LHCN-M2 (cell line): ENCODE measurements at regions not wholly inside any gene's neighbourhood (a gene's known extent, or its start where the extent isn't known, plus 50 kb on each side); places are given as distances from the start of the nearest gene placed in this dataset.

ENCODE experiments used
- DNase-seq: peaks from one replicate; pipeline ENCODE4 v3.0.0-alpha.2; 2012; ENCODE audit warnings: low read depth

DNA sequence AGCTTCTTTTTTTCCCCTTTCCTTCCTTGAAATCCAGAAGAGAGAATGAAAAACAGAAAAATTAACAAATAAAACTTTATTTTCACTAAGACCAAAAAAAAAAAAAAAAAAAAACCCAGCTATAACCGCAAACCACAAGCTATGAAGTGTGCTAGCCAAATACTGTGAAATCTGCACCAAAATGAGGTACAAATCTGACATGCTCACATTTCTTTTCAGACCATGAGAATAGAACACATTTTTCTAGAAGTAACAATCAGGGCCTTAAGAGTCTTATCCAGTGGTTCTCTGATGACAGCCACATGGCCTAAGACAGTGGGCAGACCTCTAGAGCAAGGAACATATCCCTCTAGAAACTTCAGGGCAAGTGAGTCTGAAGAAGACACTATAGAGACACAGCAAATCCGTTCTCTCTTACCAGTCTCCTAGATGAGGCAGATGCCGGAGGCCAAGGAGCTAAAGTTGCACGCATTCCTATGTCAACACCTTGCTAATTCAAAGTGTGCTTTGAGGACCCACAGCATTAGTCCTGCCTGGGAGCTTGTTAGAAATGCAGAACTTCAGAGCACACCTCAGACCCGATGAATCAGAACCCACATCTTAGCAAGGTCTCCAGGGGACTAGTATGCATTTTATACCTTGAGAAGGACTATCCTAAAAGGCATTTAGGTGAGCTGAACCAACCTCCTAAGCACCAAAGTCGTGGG lies 317.1 kb downstream of the MYCN start:
- DNase-seq = peak; percentile 53

DNA sequence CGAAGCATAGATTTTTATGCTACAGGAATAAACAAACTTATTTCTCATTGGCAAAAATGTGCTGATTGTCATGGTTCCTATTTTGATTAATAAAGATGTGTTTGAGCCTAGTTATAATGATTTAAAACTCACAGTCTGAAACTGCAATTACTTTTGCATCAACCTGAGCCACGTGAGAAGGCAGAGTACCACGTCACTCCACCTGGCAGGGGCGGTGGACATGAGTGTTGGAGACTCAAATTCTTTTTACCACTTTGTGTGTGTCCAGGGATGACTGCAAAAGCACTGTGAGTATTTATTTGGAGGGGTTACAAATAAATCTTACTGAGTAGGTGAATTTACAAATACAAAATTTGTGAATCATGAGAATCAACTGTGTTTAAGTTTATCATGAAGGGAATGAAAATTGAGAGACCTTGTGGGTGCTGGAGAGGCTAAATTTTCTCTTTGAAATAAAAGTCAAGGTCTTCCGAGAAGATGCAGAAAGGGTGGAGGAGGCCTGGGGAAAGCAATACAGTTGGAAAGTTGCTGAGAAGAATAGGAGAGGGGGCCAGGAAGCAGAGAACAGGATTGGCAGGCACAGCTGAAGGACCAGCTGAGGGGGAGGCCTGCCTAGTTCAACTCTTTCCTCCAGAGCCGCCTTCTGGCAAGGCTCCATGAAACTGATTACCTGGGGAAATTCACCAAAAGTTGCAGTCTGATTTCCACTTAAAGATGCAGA lies 316.4 kb downstream of the MYCN start:
- peak; percentile 59 for DNase-seq

GRCh38 chr2:16255120-16255519 lies 314.8 kb downstream of the MYCN start:
- DNase-seq = no peak

DNA sequence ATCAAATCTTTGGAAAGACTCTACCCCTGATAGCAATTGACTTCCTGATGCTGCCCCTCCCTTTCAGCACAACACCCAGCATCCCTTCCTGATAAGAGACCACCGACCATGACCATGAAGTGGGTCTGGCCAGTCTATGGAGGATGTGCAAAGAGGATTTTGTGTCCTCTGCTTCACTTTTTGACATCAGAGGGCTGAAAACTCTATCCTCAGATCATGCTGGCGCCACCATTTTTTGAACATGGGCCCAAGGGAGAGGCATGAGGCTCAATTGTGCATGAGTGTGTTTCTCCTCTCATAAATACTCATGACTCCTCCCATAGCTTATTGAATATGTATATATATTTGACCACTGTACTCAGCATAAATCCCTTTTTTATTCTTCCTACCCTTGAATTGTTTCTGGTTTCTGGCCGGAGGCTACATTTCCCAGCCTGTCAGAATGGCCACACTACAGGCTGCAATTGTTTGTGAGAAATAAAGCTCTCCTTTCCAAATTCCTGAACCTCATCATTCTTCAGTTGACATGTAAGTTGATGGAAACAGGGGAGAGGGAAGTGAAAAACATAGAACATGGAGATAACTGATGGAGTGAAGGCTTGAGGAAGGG lies 314.1 kb downstream of the MYCN start:
- DNase-seq = no peak

DNA sequence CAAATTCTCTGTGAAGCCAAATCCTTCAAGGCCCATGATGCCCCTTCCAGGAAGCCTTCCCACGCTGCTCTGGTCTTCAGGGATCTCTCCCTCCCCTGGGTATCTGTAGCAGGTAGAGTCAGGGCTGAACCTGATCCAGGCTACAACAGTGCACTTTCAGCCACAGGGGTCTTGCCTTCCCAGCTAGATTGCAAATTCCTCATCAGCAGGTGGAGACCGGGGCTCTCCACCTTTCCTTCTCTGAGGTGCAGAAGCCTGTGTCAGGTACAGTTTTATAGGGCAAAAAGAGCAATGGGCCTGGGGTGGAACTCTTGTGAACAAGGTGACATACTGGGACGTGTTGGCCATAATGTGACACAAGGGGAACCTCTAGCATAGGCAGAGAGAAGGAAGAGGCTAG lies 312.9 kb downstream of the MYCN start:
- no peak for DNase-seq

GRCh38 chr2:16252891-16253290 lies 312.5 kb downstream of the MYCN start:
- DNase-seq = no peak

- no peak for DNase-seq
These were observed 311.9 kb downstream of the MYCN start for GRCh38 chr2:16252251-16252650.

DNA sequence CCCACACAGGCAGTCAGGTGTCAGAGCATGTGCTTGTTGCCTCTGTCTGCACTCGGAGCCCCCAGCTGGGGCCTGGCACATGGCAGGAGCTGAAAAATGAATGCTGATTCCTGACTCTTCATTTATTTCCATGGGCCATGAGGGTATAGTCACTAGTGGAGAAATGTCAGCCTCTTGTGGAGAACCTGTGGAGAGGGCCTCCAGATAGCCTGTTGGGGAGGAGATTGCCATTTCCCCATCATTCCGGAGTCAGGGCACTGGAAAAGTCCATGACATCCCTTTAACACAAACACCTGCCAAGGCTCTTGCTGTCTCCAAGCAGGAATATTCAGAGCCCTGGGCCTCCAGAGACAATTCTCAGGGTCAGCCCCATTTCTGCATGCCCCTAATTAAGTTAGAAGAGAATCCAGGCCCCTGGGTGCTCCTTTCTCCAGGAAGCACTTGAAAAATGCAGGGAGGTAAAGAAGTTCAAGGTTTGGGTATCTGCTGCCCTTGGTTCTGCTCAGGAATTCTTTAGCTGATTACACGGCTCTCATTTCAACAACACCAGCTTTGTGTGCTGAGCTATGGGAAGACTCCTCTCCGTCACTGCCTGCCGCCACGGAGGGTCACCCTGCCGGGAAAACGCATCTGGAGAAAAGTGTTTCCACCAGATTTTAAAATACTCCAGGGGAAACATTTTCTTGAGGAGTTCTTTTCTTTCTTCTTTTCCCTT lies 311.3 kb downstream of the MYCN start:
- no peak for DNase-seq

DNA sequence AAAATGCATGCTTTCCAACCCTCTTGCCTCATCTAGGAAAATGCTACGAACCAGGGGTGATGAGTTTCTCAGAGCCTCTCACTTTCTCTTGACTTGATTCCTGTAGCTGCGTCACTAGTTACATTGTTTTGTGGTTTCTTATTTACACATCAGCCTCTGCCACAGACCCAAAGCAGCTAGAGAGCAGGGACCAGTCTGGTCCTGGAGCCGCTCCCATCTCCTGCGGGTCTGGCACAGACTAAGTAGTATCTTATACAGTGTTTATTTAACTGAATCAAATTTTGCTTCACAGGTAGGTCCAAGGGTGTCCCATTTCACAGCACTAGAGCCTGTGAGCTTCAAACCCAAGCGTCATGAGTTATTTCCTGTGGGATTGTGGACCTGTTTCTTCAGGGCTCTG lies 310.5 kb downstream of the MYCN start:
- DNase-seq = no peak

- DNase-seq = no peak
These were observed 310.1 kb downstream of the MYCN start for GRCh38 chr2:16250466-16250865.

GRCh38 chr2:16250056-16250425 lies 309.7 kb downstream of the MYCN start:
- no peak for DNase-seq

GRCh38 chr2:16249246-16250055 lies 309.1 kb downstream of the MYCN start:
- no peak for DNase-seq

DNA sequence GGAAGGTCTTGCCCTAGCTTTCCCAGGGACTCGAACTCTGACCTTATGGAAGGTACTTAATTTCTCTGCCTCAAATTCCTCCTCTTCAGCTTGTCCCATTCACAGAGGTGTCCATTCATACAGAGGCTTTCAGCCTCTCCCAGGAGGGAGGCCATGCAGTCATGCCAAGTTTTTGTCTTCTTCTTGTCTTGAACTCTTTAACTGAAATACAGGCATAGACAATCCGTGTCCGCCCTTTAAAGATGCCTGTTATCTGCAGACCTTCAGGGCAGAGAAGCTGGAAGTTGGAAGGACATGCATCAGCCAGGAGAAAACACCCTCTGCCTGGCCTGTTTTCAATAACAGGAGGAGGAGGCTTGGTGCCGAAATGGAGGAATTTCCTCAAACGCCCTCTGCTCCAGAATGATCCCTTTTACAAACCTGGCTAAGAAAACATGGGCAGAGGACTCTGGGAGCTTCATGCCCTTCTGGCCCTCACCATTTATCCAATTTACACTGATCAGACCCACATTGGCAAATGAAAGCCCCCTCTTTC lies 308.3 kb downstream of the MYCN start:
- no peak for DNase-seq

DNA sequence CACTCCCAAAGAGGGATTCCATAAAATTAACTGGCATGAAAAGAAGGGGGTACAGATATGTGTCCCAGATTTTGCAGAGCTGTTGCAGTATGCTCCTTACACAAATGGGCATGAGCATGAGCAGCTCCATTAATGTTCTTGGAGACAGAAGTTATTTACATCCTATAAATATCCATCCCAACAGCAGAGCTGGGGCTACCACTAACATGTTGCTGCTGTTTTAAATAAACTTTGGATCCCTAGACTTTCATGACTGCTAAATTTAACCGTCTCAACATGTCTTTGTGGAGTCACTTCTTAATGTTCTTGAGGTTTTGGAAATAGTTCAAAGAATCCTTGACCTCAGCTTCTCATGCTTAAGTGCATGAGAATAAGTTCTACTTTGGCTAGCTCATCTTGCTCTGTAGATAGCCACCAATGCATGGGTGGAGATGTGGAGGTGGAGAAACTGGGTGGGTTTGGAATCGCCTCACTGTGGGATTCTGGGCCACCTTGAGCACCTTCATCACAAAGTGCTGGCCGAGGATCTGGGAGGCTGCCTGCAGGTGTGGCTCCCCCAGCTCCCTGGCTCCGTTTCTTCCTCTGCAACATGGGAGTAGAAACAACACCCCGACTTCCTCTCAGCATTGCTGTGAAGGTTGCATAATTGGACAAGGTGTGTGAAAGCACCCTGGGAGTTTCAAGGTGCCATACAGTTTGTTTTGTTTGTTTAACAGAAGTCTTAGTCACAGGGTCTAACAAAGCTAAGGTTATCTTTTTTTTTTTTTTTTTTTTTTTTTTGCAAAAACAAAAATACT lies 307.2 kb downstream of the MYCN start:
- DNase-seq = no peak

- no peak for DNase-seq
These were observed 306.6 kb downstream of the MYCN start for GRCh38 chr2:16246911-16247310.

DNA sequence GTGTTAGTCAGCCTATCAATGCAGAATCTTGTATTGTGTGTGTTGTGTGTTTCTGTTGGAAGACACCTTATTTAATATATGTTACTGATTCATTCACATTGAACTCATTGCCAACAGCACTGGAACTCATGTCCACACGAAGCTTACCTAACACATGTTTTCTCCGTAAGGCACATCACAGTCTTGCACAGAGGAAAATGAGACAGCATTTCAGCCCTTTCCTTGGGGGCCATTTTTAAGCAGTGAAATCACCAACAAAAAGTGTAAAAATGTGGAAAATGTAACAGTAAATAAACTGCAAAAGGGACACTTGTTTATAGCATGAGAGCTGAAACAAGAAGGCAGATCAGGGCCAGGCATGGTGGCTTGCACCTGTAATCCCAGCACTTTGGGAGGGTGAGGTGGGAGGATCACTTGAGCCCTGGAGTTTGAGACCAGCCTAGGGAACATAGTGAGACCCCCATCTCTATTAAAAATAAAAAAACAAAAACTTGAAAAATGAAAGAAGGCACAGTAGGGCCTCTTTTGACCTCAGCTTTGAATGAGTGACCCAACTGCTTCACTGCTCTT lies 306.0 kb downstream of the MYCN start:
- DNase-seq = no peak

DNA sequence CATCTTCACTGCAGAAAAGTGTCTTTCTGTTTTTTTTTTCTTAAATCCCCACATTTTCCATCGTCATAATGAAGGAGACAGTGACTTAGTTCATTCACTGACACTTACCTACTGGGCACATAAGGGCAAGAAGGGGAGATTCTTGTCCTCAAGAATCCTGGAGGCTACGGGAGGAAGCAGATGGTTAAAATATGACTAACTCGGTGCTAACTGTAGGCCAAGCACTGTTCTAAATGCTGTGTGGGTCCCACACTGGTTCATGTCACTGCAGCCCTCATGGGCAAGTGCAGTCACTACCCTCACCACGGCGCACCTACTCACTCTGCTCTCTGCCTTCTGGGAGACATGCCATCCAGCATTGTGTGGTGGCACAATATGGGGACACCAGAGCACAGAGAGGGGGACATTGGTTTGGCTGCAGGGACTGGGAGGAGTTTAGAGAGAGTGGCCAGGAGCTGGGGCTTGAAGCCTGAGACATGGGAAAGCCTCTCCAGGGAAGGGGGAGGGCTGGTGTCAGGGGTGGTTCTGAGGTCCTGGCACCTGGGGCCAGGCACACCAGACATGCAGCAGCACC lies 305.2 kb downstream of the MYCN start:
- DNase-seq = no peak

- no peak for DNase-seq
These were observed 304.6 kb downstream of the MYCN start for GRCh38 chr2:16244966-16245320.

DNA sequence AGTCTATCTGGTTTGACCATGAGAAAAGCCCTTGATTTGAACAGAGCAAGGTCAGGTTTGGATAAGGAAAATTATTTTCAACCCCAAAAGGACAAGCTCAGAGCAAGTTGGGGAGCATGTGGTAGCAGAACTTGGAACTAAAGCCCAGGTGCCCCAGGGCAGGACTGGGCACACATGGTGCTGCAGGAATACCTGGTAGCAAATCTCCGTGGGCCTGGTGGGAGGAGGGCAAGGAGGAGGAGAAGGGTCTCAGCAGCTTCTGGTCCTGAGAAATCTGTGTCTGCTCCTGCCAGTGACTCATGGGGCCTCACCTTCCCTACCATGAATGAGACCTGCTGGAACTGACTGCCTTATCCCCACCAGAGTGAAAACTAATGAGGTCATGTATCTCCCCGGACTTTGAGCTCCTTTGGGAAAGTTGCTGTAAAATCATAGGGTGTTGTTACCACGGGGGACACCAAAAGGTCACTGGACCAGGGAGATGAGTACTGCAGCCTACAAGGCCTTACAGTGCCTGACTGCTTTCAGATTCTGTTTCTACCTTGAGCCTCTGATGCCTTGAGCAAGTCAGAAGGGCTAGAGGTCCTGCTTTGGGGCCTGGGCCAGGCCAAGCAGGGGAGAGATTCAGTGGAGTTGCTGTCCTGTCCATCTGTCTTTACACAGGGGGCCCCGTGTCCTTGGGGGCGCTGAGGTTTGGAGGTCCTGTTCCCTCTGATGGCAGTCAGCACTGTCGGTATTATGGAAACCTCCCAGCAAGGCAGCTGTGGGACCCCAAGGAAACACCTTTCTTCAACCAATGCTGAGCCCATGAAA lies 304.0 kb downstream of the MYCN start:
- DNase-seq = no peak
